H9 (cell line): ENCODE measurements at regions not wholly inside any gene's neighbourhood (a gene's known extent, or its start where the extent isn't known, plus 50 kb on each side); places are given as distances from the start of the nearest gene placed in this dataset.

Experiments used
- DNase-seq: peaks from one replicate; pipeline ENCODE4 v3.0.0-alpha.2; 2017
- H2AFZ ChIP-seq: one replicate; pipeline ENCODE4 v1.6.1; 2013; ENCODE audit warnings: mild to moderate bottlenecking, low read length, control low read depth, moderate library complexity
- H2AK5ac ChIP-seq: 2 replicates; pipeline ENCODE4 v1.6.1; 2013; ENCODE audit warnings: low read length, control low read depth, mixed read lengths; ENCODE audit not compliant: insufficient read length
- H2BK120ac ChIP-seq: one replicate; pipeline ENCODE4 v1.6.1; 2013; ENCODE audit warnings: low read depth, mild to moderate bottlenecking, low read length, control low read depth, inconsistent platforms; ENCODE audit not compliant: poor library complexity, severe bottlenecking
- H2BK12ac ChIP-seq: 2 replicates; pipeline ENCODE4 v1.6.1; 2013; ENCODE audit warnings: low read length, control low read depth, mixed read lengths, low read depth; ENCODE audit not compliant: insufficient read length
- H2BK15ac ChIP-seq: 2 replicates; pipeline ENCODE4 v1.6.1; 2013; ENCODE audit warnings: low read depth, low read length, control low read depth
- H2BK20ac ChIP-seq: one replicate; pipeline ENCODE4 v1.6.1; 2013; ENCODE audit warnings: low read depth, mild to moderate bottlenecking, low read length, control low read depth, inconsistent platforms; ENCODE audit not compliant: poor library complexity, severe bottlenecking
- H2BK5ac ChIP-seq: 2 replicates; pipeline ENCODE4 v1.6.1; 2013; ENCODE audit warnings: low read length, control low read depth, mixed read lengths; ENCODE audit not compliant: insufficient read length
- H3K14ac ChIP-seq: 2 replicates; pipeline ENCODE4 v1.6.1; 2013; ENCODE audit warnings: low read length, control low read depth; ENCODE audit not compliant: insufficient read depth
- H3K18ac ChIP-seq: 2 replicates; pipeline ENCODE4 v1.6.1; 2013; ENCODE audit warnings: low read depth, mild to moderate bottlenecking, mixed read lengths, low read length, control low read depth; ENCODE audit not compliant: insufficient read length
- H3K23ac ChIP-seq: 2 replicates; pipeline ENCODE4 v1.6.1; 2013; ENCODE audit warnings: low read length, control low read depth, mixed read lengths, low read depth; ENCODE audit not compliant: insufficient read length
- H3K23me2 ChIP-seq: 2 replicates; pipeline ENCODE4 v1.6.1; 2013; ENCODE audit warnings: low read depth, mild to moderate bottlenecking, mixed read lengths, low read length, control low read depth; ENCODE audit not compliant: insufficient read length, poor library complexity, severe bottlenecking
- H3K27ac ChIP-seq: 2 replicates; pipeline ENCODE4 v1.5.1; 2013; ENCODE audit warnings: low read length, control low read depth, mixed read lengths, low read depth; ENCODE audit not compliant: insufficient read length
- H3K27me3 ChIP-seq: 2 replicates; pipeline ENCODE4 v1.6.1; 2013; ENCODE audit warnings: low read length, control low read depth, inconsistent platforms; ENCODE audit not compliant: insufficient read depth
- H3K4ac ChIP-seq: 2 replicates; pipeline ENCODE4 v1.6.1; 2013; ENCODE audit warnings: low read depth, mild to moderate bottlenecking, control low read depth, inconsistent platforms, low read length, moderate library complexity
- H3K4me1 ChIP-seq: 2 replicates; pipeline ENCODE4 v1.6.1; 2013; ENCODE audit warnings: low read length, control low read depth, inconsistent platforms; ENCODE audit not compliant: insufficient read depth
- H3K4me2 ChIP-seq: 2 replicates; pipeline ENCODE4 v1.6.1; 2013; ENCODE audit warnings: low read length, control low read depth, mixed read lengths; ENCODE audit not compliant: insufficient read length, insufficient read depth
- H3K56ac ChIP-seq: 2 replicates; pipeline ENCODE4 v1.6.1; 2013; ENCODE audit warnings: low read depth, mild to moderate bottlenecking, mixed read lengths, low read length, control low read depth; ENCODE audit not compliant: insufficient read length
- H3K79me1 ChIP-seq: 2 replicates; pipeline ENCODE4 v1.6.1; 2013; ENCODE audit warnings: low read depth, mild to moderate bottlenecking, moderate library complexity, low read length, control low read depth, inconsistent platforms; ENCODE audit not compliant: insufficient read depth, poor library complexity, severe bottlenecking
- H3K79me2 ChIP-seq: 2 replicates; pipeline ENCODE4 v1.6.1; 2013; ENCODE audit warnings: low read length, control low read depth, inconsistent platforms; ENCODE audit not compliant: insufficient read depth
- H3K9ac ChIP-seq: 2 replicates; pipeline ENCODE4 v1.6.1; 2013; ENCODE audit warnings: low read length, control low read depth, mixed read lengths; ENCODE audit not compliant: insufficient read length; ENCODE audit errors: extremely low read depth
- H3K9me3 ChIP-seq: one replicate; pipeline ENCODE4 v1.6.1; 2013; ENCODE audit warnings: low read depth, low read length, inconsistent platforms; ENCODE audit not compliant: control insufficient read depth
- H3T11ph ChIP-seq: one replicate; pipeline ENCODE4 v1.6.1; 2013; ENCODE audit warnings: mild to moderate bottlenecking, low read length, control low read depth, inconsistent platforms
- H4K20me1 ChIP-seq: one replicate; pipeline ENCODE4 v1.6.1; 2013; ENCODE audit not compliant: control insufficient read depth, insufficient read length, insufficient read depth
- H4K5ac ChIP-seq: 2 replicates; pipeline ENCODE4 v1.6.1; 2013; ENCODE audit warnings: low read depth, mild to moderate bottlenecking, mixed read lengths, low read length, control low read depth; ENCODE audit not compliant: insufficient read length
- H4K8ac ChIP-seq: replicated peaks from 2 replicates; pipeline ENCODE4 v1.6.1; 2013; ENCODE audit warnings: low read length, control low read depth, mixed read lengths, low read depth; ENCODE audit not compliant: insufficient read length
- H4K91ac ChIP-seq: 2 replicates; pipeline ENCODE4 v1.6.1; 2013; ENCODE audit warnings: low read depth, mild to moderate bottlenecking, moderate library complexity, mixed read lengths, low read length, control low read depth; ENCODE audit not compliant: insufficient read length
- H3K27ac Mint-ChIP-seq, 3 experiments: 2 replicates in 2 of 3; 3 replicates in 1 of 3; pipeline ENCODE4 v1.8.0; 2020 to 2021; ENCODE audit warnings: mixed read lengths in 3 of 3, mild to moderate bottlenecking in 1 of 3, moderate library complexity in 1 of 3
- H3K27me3 Mint-ChIP-seq: 2 replicates; pipeline ENCODE4 v1.8.0; 2021; ENCODE audit warnings: low read depth, mild to moderate bottlenecking, moderate library complexity, mixed read lengths
- H3K36me3 Mint-ChIP-seq, 3 experiments: 2 replicates in 2 of 3; 3 replicates in 1 of 3; pipeline ENCODE4 v1.8.0; 2020 to 2021; ENCODE audit warnings: low read depth in 3 of 3, mixed read lengths in 3 of 3; ENCODE audit not compliant: insufficient read depth in 1 of 3
- H3K4me1 Mint-ChIP-seq, 2 experiments: 2 replicates each; pipeline ENCODE4 v1.8.0; 2020; ENCODE audit warnings: mixed read lengths in 2 of 2
- H3K4me3 Mint-ChIP-seq, 2 experiments: 2 replicates in 1 of 2; 3 replicates in 1 of 2; pipeline ENCODE4 v1.8.0; 2020 to 2021; ENCODE audit warnings: mild to moderate bottlenecking in 2 of 2, mixed read lengths in 2 of 2, moderate library complexity in 1 of 2
- H3K9me3 Mint-ChIP-seq, 2 experiments: 2 replicates in 1 of 2; 3 replicates in 1 of 2; pipeline ENCODE4 v1.8.0; 2020; ENCODE audit warnings: mild to moderate bottlenecking in 2 of 2, mixed read lengths in 2 of 2, moderate library complexity in 1 of 2
- WGBS: extraction: QIAGEN DNeasy Blood & Tissue Kit; methylation state at CpG from one replicate; pipeline ENCODE4 v1.1.7; 2013; ENCODE audit warnings: missing lambda C conversion rate, low lambda C conversion rate, mixed read lengths; ENCODE audit not compliant: insufficient read length; ENCODE audit errors: extremely low coverage; 5-methylcytosine and 5-hydroxymethylcytosine counted together
- TF ChIP-seq, protein P1 (sequence below): fragments of 200-600 bp; sonication (generic); conservative IDR thresholded peaks from 3 replicates; pipeline ENCODE4 v1.8.0; 2021; ENCODE audit warnings: antibody characterized with exemption, mild to moderate bottlenecking

- Histone ChIP-seq H3K4ac (no peak overlapping the region), H3K27ac (no peak overlapping the region), H3K79me1 (no peaks in the 10 kb centered on the region), H2BK20ac (no peak overlapping the region), H3K56ac (no peak overlapping the region), H4K5ac (no peak overlapping the region), H3K9ac (no peak overlapping the region), H2AK5ac (no peak overlapping the region), H3K27me3 (no peaks in the 10 kb centered on the region), H2AFZ (no peak overlapping the region), H4K20me1 (no peaks in the 10 kb centered on the region), H3K79me2 (no peaks in the 10 kb centered on the region), H3K9me3 (no peaks in the 10 kb centered on the region), H3K23me2 (no peaks in the 10 kb centered on the region), H2BK15ac (no peak overlapping the region), H4K8ac (no peak overlapping the region), H3K23ac (no peak overlapping the region), H2BK120ac (no peak overlapping the region), H3K4me1 (no peaks in the 10 kb centered on the region), H3T11ph (no peak overlapping the region), H3K14ac (no peak overlapping the region), H2BK5ac (no peak overlapping the region), H4K91ac (no peak overlapping the region), H3K18ac (no peak overlapping the region), H2BK12ac (no peak overlapping the region), H3K4me2 (no peak overlapping the region)
- H3K27ac Mint-ChIP-seq = no peak overlapping the region
- H3K9me3 Mint-ChIP-seq = no peaks in the 10 kb centered on the region
- DNase-seq = no peak
- no peaks in the 10 kb centered on the region; the same call in 1 of the 2 replicates for H3K27me3 Mint-ChIP-seq
- no peak overlapping the region for H3K4me3 Mint-ChIP-seq
- TF ChIP-seq, protein P1, sequence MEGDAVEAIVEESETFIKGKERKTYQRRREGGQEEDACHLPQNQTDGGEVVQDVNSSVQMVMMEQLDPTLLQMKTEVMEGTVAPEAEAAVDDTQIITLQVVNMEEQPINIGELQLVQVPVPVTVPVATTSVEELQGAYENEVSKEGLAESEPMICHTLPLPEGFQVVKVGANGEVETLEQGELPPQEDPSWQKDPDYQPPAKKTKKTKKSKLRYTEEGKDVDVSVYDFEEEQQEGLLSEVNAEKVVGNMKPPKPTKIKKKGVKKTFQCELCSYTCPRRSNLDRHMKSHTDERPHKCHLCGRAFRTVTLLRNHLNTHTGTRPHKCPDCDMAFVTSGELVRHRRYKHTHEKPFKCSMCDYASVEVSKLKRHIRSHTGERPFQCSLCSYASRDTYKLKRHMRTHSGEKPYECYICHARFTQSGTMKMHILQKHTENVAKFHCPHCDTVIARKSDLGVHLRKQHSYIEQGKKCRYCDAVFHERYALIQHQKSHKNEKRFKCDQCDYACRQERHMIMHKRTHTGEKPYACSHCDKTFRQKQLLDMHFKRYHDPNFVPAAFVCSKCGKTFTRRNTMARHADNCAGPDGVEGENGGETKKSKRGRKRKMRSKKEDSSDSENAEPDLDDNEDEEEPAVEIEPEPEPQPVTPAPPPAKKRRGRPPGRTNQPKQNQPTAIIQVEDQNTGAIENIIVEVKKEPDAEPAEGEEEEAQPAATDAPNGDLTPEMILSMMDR = peak; percentile 57
- no peaks in the 10 kb centered on the region for H3K4me1 Mint-ChIP-seq
- H3K36me3 Mint-ChIP-seq = no peaks in the 10 kb centered on the region
- WGBS = no CpG with 5 or more reads among the region's 5 CpGs
Measured at GRCh38 chr19:32138416-32138815, 207.0 kb upstream of the ZNF507 start.
